Ovary (tissue), 7 donors: ENCODE measurements at regions not wholly inside any gene's neighbourhood (a gene's known extent, or its start where the extent isn't known, plus 50 kb on each side); places are given as distances from the start of the nearest gene placed in this dataset.

Experiments used
- DNase-seq, 5 donors: peaks; one replicate each; pipeline ENCODE4 v3.0.0-alpha.2; 2019 to 2020
- H3K27ac ChIP-seq, 2 donors: fragments of 200-600 bp; one replicate each; pipeline versions ENCODE4 v1.5.1 to v1.8.0; 2019 to 2022
- H3K27me3 ChIP-seq: fragments of 200-600 bp; one replicate; pipeline ENCODE4 v1.8.0; 2022
- H3K36me3 ChIP-seq: fragments of 200-600 bp; sonication (generic); one replicate; pipeline ENCODE4 v1.5.1; 2019
- H3K4me1 ChIP-seq: one replicate; pipeline ENCODE4 v1.8.1; 2013; ENCODE audit warnings: mild to moderate bottlenecking, moderate library complexity; ENCODE audit not compliant: insufficient read depth
- H3K4me3 ChIP-seq: fragments of 200-600 bp; sonication (generic); one replicate; pipeline ENCODE4 v1.5.1; 2017
- H3K9me3 ChIP-seq, 2 donors: fragments of 200-600 bp in 1 of 2; sonication (generic) in 1 of 2; one replicate each; pipeline versions ENCODE4 v1.5.1 to v1.8.1; 2013 to 2019; ENCODE audit warnings: mild to moderate bottlenecking in 1 of 2, moderate library complexity in 1 of 2
- CTCF ChIP-seq, 3 donors: fragments of 450-650 bp in 2 of 3; fragments of 200-600 bp in 1 of 3; IDR thresholded peaks; one replicate each; pipeline versions ENCODE4 v1.5.1 to v1.8.0; 2016 to 2022; ENCODE audit warnings: antibody characterized with exemption in 3 of 3, mild to moderate bottlenecking in 1 of 3
- EP300 ChIP-seq: sonication (generic); formaldehyde crosslinking; IDR thresholded peaks from one replicate; pipeline ENCODE4 v1.6.1; 2017; ENCODE audit warnings: antibody characterized with exemption
- POLR2A ChIP-seq: fragments of 450-650 bp; IDR thresholded peaks from one replicate; pipeline ENCODE4 v1.6.1; 2017; ENCODE audit warnings: antibody characterized with exemption, mild to moderate bottlenecking, moderate library complexity
- WGBS, 3 donors: extraction: QIAGEN DNeasy Blood & Tissue Kit in 1 of 3; methylation state at CpG; one replicate each; pipeline versions ENCODE4 v1.1.5 to v1.1.7; 2013 to 2017; 5-methylcytosine and 5-hydroxymethylcytosine counted together
- intact Hi-C, 4 donors: fragments of 100-400 bp; cut with DNase I; formaldehyde crosslinking; loops; one replicate each; pipeline versions ENCODE4 v1.11.0 to v1.15.1; 2022 to 2023
- donor health status: DM: no; HTN: no; CAD: no; lungs with moderate emphysema.
- donor health status: DM: no; HTN: no; CAD: no.
- donor health status: Bipolar disorder and iron deficiency.
- donor health status: DM: no; HTN: no; CAD: no.
- donor health status: DM: yes; HTN: yes; CAD: no.

- Histone ChIP-seq H3K4me1 (no peaks in the 10 kb centered on the region), H3K27ac (no peak overlapping the region), H3K27me3 (no peaks in the 10 kb centered on the region), H3K36me3 (no peaks in the 10 kb centered on the region), H3K4me3 (no peak overlapping the region), H3K9me3 (no peaks in the 10 kb centered on the region)
- 71 to 86% (median 84%) methylated on average over 2 of the region's 2 CpGs for WGBS, 3 donors
- intact Hi-C loops = no loop called here
- TF ChIP-seq POLR2A = no peak
- TF ChIP-seq EP300 = no peak
- no peak for TF ChIP-seq CTCF (IDR thresholded peaks at IDR 0.05)
- DNase-seq = no peak
Observed at GRCh38 chr1:88538222-88538899, 145.7 kb upstream of the PKN2 start.

GRCh38 chr1:88540255-88540654 lies 143.8 kb upstream of the PKN2 start:
- TF ChIP-seq POLR2A = no peak
- TF ChIP-seq CTCF (IDR thresholded peaks at IDR 0.05) = no peak
- TF ChIP-seq EP300 = no peak
- Histone ChIP-seq H3K27ac (no peak overlapping the region), H3K36me3 (no peaks in the 10 kb centered on the region), H3K4me3 (no peak overlapping the region), H3K9me3 (no peaks in the 10 kb centered on the region), H3K4me1 (no peaks in the 10 kb centered on the region), H3K27me3 (no peaks in the 10 kb centered on the region)
- DNase-seq = no peak
- intact Hi-C loops = no loop called here
- WGBS, 3 donors = 93 to 94% (median 94%) methylated on average over 2 of the region's 2 CpGs

- Histone ChIP-seq H3K4me1 (no peaks in the 10 kb centered on the region), H3K4me3 (no peak overlapping the region), H3K27me3 (no peaks in the 10 kb centered on the region), H3K27ac (no peak overlapping the region), H3K9me3 (no peaks in the 10 kb centered on the region), H3K36me3 (no peaks in the 10 kb centered on the region)
- DNase-seq = no peak
- intact Hi-C loops = no loop called here
- TF ChIP-seq POLR2A (no peak), EP300 (no peak), CTCF (IDR thresholded peaks at IDR 0.05) (no peak)
- 56 to 69% (median 69%) methylated on average over 1 of the region's 1 CpG for WGBS, 3 donors
Observed at GRCh38 chr1:88541596-88541995, 142.5 kb upstream of the PKN2 start.

GRCh38 chr1:88544195-88544594 lies 139.9 kb upstream of the PKN2 start:
- no peak overlapping the region for H3K27ac ChIP-seq

More at GRCh38 chr1:88544195-88544594, 139.9 kb upstream of the PKN2 start:
- Histone ChIP-seq H3K27me3 (no peaks in the 10 kb centered on the region), H3K36me3 (no peaks in the 10 kb centered on the region), H3K4me3 (no peak overlapping the region), H3K4me1 (no peaks in the 10 kb centered on the region), H3K9me3 (no peaks in the 10 kb centered on the region)
- intact Hi-C loops = no loop called here
- no peak for TF ChIP-seq EP300
- no peak for TF ChIP-seq POLR2A
- no peak for TF ChIP-seq CTCF (IDR thresholded peaks at IDR 0.05)
- no peak for DNase-seq
